MM.1S (cell line): ENCODE measurements at regions not wholly inside any gene's neighbourhood (a gene's known extent, or its start where the extent isn't known, plus 50 kb on each side); places are given as distances from the start of the nearest gene placed in this dataset.

ENCODE experiments used
- DNase-seq: peaks from one replicate; pipeline ENCODE4 v3.0.0-alpha.2; 2015
- H2AFZ ChIP-seq: fragments of 300-600 bp; sonication (generic); 2 replicates; pipeline ENCODE4 v1.6.0; 2016; ENCODE audit warnings: antibody characterized with exemption, low read length
- H3F3A ChIP-seq: fragments of 300-600 bp; sonication (generic); 2 replicates; pipeline ENCODE4 v1.6.1; 2016; ENCODE audit warnings: mild to moderate bottlenecking, antibody characterized with exemption, low read length, moderate library complexity, mixed read lengths; ENCODE audit not compliant: insufficient read depth
- H3K27ac ChIP-seq: fragments of 300-600 bp; sonication (generic); 2 replicates; pipeline ENCODE4 v1.5.1; 2016; ENCODE audit warnings: mild to moderate bottlenecking, low read length
- H3K27me3 ChIP-seq: fragments of 300-600 bp; sonication (generic); replicated peaks from 2 replicates; pipeline ENCODE4 v1.6.0; 2016; ENCODE audit warnings: low read length; ENCODE audit not compliant: insufficient read depth
- H3K36me3 ChIP-seq: fragments of 300-600 bp; sonication (generic); replicated peaks from 2 replicates; pipeline ENCODE4 v1.6.1; 2016; ENCODE audit warnings: mild to moderate bottlenecking, low read length, mixed read lengths; ENCODE audit not compliant: insufficient read depth
- H3K4me1 ChIP-seq: fragments of 300-600 bp; sonication (generic); 2 replicates; pipeline ENCODE4 v1.6.1; 2016; ENCODE audit warnings: low read length, mixed read lengths
- H3K4me2 ChIP-seq: fragments of 300-600 bp; sonication (generic); 2 replicates; pipeline ENCODE4 v1.6.0; 2016; ENCODE audit warnings: low read depth, low read length
- H3K4me3 ChIP-seq: fragments of 300-600 bp; sonication (generic); 2 replicates; pipeline ENCODE4 v1.5.1; 2016; ENCODE audit warnings: low read length, mixed read lengths
- H3K79me2 ChIP-seq: fragments of 300-600 bp; sonication (generic); 2 replicates; pipeline ENCODE4 v1.6.1; 2016; ENCODE audit warnings: mixed run types, low read length, mixed read lengths
- H3K9ac ChIP-seq: fragments of 300-600 bp; sonication (generic); 2 replicates; pipeline ENCODE4 v1.6.1; 2016; ENCODE audit warnings: low read length, mixed read lengths
- H3K9me2 ChIP-seq: fragments of 300-600 bp; sonication (generic); replicated peaks from 2 replicates; pipeline ENCODE4 v1.6.1; 2016; ENCODE audit warnings: mild to moderate bottlenecking, low read length, mixed read lengths; ENCODE audit not compliant: insufficient read depth
- H3K9me3 ChIP-seq: fragments of 300-600 bp; sonication (generic); replicated peaks from 2 replicates; pipeline ENCODE4 v1.6.1; 2016; ENCODE audit warnings: mild to moderate bottlenecking, low read length, mixed read lengths; ENCODE audit not compliant: insufficient read depth
- H4K20me1 ChIP-seq: fragments of 300-600 bp; sonication (generic); 2 replicates; pipeline ENCODE4 v1.6.1; 2016; ENCODE audit warnings: mild to moderate bottlenecking, low read length, moderate library complexity, mixed read lengths; ENCODE audit not compliant: insufficient read depth
- CTCF ChIP-seq: fragments of 300-600 bp; sonication (generic); IDR thresholded peaks from 2 replicates; pipeline ENCODE4 v1.5.1; 2016; ENCODE audit warnings: antibody characterized with exemption, low read length, mixed read lengths
- EZH2 ChIP-seq: fragments of 300-600 bp; sonication (generic); optimal IDR thresholded peaks from 2 replicates; pipeline ENCODE3; 2017; ENCODE audit warnings: low read depth, mild to moderate bottlenecking, antibody characterized with exemption, low read length, mixed read lengths
- EZH2phosphoT487 ChIP-seq: fragments of 300-600 bp; sonication (generic); IDR thresholded peaks from 2 replicates; pipeline ENCODE4 v1.6.1; 2018; ENCODE audit warnings: antibody characterized with exemption, low read length

GRCh38 chr5:98535901-98536300, 237.6 kb upstream of the RGMB start:
- Histone ChIP-seq H3K9me2 (no peaks in the 10 kb centered on the region), H3K27me3 (no peaks in the 10 kb centered on the region; the same call in 1 of the 2 replicates), H3K4me2 (no peak overlapping the region), H3K9ac (no peak overlapping the region), H3K36me3 (no peaks in the 10 kb centered on the region), H2AFZ (no peak overlapping the region), H3F3A (no peaks in the 10 kb centered on the region), H3K4me3 (no peak overlapping the region), H3K79me2 (no peaks in the 10 kb centered on the region), H3K9me3 (no peaks in the 10 kb centered on the region), H3K27ac (no peak overlapping the region), H4K20me1 (no peaks in the 10 kb centered on the region), H3K4me1 (no peaks in the 10 kb centered on the region)
- no peak for TF ChIP-seq EZH2
- TF ChIP-seq EZH2phosphoT487, result no peak
- no peak for TF ChIP-seq CTCF
- DNase-seq, result no peak

- no peaks in the 10 kb centered on the region for H4K20me1 ChIP-seq
- H2AFZ ChIP-seq, result no peak overlapping the region
- H3K9ac ChIP-seq, result no peak overlapping the region
- H3K4me2 ChIP-seq, result no peak overlapping the region
- no peak overlapping the region for H3K4me3 ChIP-seq
- no peak overlapping the region for H3K27ac ChIP-seq
- no peaks in the 10 kb centered on the region for H3K9me3 ChIP-seq
- no peak for DNase-seq
- no peaks in the 10 kb centered on the region for H3K36me3 ChIP-seq
- no peaks in the 10 kb centered on the region for H3K9me2 ChIP-seq
- no peak for TF ChIP-seq EZH2
- no peak for TF ChIP-seq EZH2phosphoT487
- no peak for TF ChIP-seq CTCF
- peaks cover 11% of the 10 kb centered on the region for H3F3A ChIP-seq
- H3K4me1 ChIP-seq, result no peaks in the 10 kb centered on the region
- peaks cover 4% of the 10 kb centered on the region; the same call in 1 of the 2 replicates for H3K27me3 ChIP-seq
- H3K79me2 ChIP-seq, result no peaks in the 10 kb centered on the region
Observed at GRCh38 chr5:98540056-98540455, 233.4 kb upstream of the RGMB start.

GRCh38 chr5:98541641-98542040, 231.8 kb upstream of the RGMB start:
- Histone ChIP-seq H3K9me3 (no peaks in the 10 kb centered on the region), H3K9me2 (no peaks in the 10 kb centered on the region), H2AFZ (no peak overlapping the region), H3K27me3 (peaks cover 9% of the 10 kb centered on the region; the same call in 1 of the 2 replicates), H4K20me1 (no peaks in the 10 kb centered on the region), H3K36me3 (no peaks in the 10 kb centered on the region), H3K4me2 (no peak overlapping the region), H3F3A (peaks cover 11% of the 10 kb centered on the region), H3K4me3 (no peak overlapping the region), H3K9ac (no peak overlapping the region), H3K4me1 (no peaks in the 10 kb centered on the region), H3K79me2 (no peaks in the 10 kb centered on the region), H3K27ac (no peak overlapping the region)
- TF ChIP-seq EZH2, result no peak
- TF ChIP-seq EZH2phosphoT487, result no peak
- no peak for TF ChIP-seq CTCF
- no peak for DNase-seq
